ENCODE measurements at regions not wholly inside any gene's neighbourhood (a gene's known extent, or its start where the extent isn't known, plus 50 kb on each side); places are given as distances from the start of the nearest gene placed in this dataset.
"Not testable (repeated sequence)": the region's sequence is repeated elsewhere in the genome, so short reads cannot be mapped to it uniquely, and the experiment has no call there.

DNA sequence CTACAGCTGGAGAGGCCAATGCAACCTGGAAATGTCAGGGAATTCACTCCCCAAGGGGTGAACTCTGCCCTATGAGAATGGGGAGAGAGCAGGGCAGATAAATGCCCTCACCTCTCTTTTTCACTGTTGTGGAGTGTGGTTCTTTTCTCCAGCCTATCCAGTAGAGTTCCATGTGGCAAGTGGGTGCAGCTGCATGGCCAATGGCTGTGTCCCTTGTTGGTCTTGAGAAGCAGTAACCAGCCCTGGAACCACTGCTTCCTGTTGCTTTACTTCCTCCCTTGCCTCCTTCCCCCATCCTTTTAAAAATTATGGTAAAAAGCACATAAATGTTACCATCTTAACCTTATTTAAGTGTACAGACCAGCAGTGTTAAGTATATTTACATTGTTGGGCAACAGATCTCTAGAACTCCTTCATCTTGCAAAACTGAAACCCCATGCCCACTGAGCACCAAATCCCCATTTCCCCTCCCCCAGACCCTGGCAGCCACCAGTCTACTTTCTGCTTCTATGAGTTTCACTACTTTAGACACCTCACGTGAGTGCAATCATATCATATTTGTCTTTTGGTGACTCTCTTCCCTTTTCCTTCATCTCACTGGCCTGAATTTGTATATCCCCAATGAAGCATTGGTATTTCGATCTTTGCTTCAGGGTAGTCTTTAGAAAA is 77.0 kb upstream of the GRIP1 start:
- no peak overlapping the region for H3K27ac ChIP-seq
- TF ChIP-seq, protein P1, sequence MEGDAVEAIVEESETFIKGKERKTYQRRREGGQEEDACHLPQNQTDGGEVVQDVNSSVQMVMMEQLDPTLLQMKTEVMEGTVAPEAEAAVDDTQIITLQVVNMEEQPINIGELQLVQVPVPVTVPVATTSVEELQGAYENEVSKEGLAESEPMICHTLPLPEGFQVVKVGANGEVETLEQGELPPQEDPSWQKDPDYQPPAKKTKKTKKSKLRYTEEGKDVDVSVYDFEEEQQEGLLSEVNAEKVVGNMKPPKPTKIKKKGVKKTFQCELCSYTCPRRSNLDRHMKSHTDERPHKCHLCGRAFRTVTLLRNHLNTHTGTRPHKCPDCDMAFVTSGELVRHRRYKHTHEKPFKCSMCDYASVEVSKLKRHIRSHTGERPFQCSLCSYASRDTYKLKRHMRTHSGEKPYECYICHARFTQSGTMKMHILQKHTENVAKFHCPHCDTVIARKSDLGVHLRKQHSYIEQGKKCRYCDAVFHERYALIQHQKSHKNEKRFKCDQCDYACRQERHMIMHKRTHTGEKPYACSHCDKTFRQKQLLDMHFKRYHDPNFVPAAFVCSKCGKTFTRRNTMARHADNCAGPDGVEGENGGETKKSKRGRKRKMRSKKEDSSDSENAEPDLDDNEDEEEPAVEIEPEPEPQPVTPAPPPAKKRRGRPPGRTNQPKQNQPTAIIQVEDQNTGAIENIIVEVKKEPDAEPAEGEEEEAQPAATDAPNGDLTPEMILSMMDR (conservative IDR thresholded peaks at IDR 0.05): no peak

DNA sequence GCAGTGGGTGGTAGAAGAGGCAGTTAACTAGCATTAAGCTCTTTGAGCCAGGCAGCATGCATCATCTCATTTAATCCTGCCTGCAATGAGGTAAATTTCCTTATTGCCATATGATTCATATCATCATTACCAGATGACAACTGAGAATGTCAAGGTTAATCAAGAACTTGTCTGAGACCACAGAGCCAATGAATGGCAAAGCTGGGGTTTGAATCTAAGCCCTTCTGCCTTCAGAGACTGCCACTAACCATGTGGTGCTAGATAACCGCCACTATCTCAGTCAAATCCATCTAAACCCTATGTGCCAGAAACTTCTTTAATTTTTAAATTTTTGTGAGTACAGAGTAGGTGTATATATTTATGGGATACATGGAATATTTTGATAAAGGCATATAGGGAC is 77.8 kb upstream of the GRIP1 start:
- no peak overlapping the region for H3K27ac ChIP-seq
- TF ChIP-seq, protein P1 (conservative IDR thresholded peaks at IDR 0.05): no peak

DNA sequence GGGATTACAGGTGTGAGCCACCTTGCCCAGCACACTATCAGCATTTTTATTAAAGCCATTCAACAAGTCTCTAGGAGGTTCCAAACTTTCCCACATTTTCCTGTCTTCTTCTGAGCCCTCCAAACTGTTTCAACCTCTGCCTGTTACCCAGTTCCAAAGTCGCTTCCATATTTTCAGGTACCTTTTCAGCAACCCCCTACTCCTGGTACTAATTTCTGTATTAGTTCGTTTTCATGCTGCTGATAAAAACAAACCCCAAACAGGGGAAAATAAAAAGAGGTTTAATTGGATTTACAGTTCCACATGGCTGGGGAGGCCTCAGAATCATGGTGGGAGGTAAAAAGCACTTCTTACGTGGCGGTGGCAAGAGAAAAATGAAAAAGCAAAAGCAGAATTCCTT is 81.2 kb upstream of the GRIP1 start:
- not testable (repeated sequence) for H3K27ac ChIP-seq

DNA sequence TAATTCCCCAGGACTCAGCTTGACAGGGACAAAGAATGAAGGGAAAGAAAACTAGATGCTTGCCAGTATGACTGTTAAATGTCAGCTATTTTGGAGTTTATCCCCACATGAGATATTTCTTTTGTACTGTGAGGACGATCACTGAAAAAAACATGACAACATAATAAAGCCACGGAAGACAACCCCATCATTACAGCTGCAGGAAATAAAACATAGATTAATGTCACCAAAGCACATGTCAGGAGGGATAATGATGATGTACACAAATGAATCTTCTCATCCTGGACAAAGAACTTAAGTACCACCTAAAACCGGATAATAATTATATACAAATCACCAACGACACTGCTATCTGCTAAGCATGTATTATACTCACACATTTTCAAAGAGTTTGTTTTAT is 84.6 kb upstream of the GRIP1 start:
- no peak overlapping the region for H3K27ac ChIP-seq
- TF ChIP-seq, protein P1 (conservative IDR thresholded peaks at IDR 0.05): no peak

DNA sequence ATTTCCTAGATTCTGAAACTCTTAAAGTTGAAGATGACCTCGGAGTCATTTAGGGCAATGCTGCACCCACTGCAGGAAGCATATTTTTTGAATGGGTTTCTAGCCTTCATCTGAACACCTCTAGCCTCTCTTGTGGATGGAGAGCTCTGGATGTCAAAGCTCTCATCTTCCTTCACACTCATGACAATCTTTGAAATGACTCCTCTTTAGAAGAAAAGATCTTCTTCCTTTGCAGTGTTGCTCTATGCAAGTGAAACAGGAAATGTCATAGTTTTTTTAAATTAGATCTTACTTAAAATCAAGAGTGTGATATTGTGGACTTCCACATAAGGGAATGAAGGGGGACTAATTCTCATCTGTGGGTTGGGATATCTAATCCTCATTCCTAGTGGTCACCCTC is 86.3 kb upstream of the GRIP1 start:
- TF ChIP-seq, protein P1 (conservative IDR thresholded peaks at IDR 0.05): no peak
- no peak overlapping the region for H3K27ac ChIP-seq

DNA sequence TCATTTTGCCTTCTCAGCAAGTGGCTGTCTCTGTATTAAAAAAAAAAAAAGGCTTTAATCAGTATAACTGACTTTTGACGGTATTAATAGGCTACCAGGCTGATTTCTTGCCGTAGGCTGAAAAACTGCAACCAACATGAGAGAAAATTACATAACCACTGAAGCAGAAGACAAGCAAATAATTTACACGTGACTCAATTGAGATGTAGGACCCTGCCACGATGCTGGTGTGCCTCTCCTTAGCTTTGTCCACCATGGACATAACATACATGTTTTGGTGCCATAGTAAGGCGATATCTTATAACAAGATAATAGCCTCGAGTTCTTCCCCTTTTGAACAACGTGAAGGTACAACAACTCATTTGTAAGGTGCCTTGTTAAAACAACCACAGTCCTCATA is 88.7 kb upstream of the GRIP1 start:
- H3K27ac ChIP-seq: no peak overlapping the region
- TF ChIP-seq, protein P1 (conservative IDR thresholded peaks at IDR 0.05): no peak

DNA sequence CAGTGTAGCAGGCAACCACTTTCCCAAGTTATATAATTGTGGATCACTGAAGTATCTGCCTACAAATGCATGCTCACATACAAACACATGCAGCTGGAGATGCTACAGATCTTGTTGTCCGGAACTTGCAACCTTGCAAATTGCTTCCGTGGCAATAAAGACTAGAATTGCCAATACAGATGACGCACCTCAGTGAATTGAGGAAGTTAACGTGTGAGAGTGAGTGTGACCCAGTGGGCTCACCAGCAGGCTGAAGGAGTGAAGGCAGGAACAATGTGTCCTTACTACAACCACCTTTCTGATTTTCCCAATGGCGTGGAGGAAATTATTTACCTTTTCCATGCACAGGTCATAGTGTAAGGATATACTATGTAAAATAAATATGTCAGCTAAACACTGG is 89.4 kb upstream of the GRIP1 start:
- TF ChIP-seq, protein P1 (conservative IDR thresholded peaks at IDR 0.05): no peak

DNA sequence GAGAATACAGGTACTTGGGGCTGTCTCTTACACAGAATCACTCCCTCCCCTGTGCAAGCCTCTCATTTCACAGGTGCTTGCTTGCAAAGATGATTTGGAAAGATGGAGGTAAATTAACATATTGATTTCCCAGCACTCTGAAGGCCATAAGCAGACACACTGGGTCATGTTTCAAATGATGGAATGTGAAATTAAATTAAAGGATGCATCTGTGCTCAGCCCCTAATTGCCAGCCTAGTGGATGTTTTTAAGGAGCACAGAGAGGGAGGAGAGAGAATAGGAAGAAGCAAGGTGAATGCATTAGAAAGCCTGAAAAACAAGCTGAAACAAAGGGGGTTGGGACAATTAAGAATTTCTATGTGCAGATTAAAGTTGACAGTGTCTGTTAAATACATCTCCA is 96.1 kb upstream of the GRIP1 start:
- H3K27ac ChIP-seq: no peak overlapping the region
- TF ChIP-seq, protein P1 (conservative IDR thresholded peaks at IDR 0.05): no peak

More for the DNA sequence above, 89.4 kb upstream of the GRIP1 start:
- no peak overlapping the region for H3K27ac ChIP-seq

Data from VCaP (cell line).